Lower lobe of right lung (tissue), 2 donors: ENCODE measurements at regions not wholly inside any gene's neighbourhood (a gene's known extent, or its start where the extent isn't known, plus 50 kb on each side); places are given as distances from the start of the nearest gene placed in this dataset.

Experiments
- ATAC-seq, 2 donors: fragments of 200-7000 bp; cut with Tn5 transposase; one replicate each; pipeline ENCODE4 v1.9.1; 2020 to 2022; ENCODE audit warnings: mild to moderate bottlenecking in 2 of 2, moderate library complexity in 2 of 2
- DNase-seq: peaks from one replicate; pipeline ENCODE4 v3.0.0-alpha.2; 2020
- H3K27ac ChIP-seq: fragments of 200-600 bp; one replicate; pipeline ENCODE4 v1.8.0; 2022
- H3K27me3 ChIP-seq: fragments of 200-600 bp; one replicate; pipeline ENCODE4 v1.8.0; 2022; ENCODE audit warnings: low read depth
- H3K36me3 ChIP-seq: fragments of 200-600 bp; one replicate; pipeline ENCODE4 v1.8.0; 2022; ENCODE audit warnings: mild to moderate bottlenecking
- H3K4me1 ChIP-seq: fragments of 200-600 bp; one replicate; pipeline ENCODE4 v1.8.0; 2022
- H3K4me3 ChIP-seq: fragments of 200-600 bp; one replicate; pipeline ENCODE4 v1.8.0; 2022; ENCODE audit warnings: mild to moderate bottlenecking
- H3K9me3 ChIP-seq: fragments of 200-600 bp; one replicate; pipeline ENCODE4 v1.8.0; 2022
- intact Hi-C: fragments of 100-400 bp; cut with DNase I; formaldehyde crosslinking; loops from one replicate; pipeline ENCODE4 v1.11.0; 2022
- TF ChIP-seq, protein P1 (sequence below): fragments of 200-600 bp; IDR thresholded peaks from one replicate; pipeline ENCODE4 v1.8.0; 2022; ENCODE audit warnings: antibody characterized with exemption, mild to moderate bottlenecking
- donor health status: DM: no; HTN: yes; CAD: no; lungs with severe emphysema.

DNA sequence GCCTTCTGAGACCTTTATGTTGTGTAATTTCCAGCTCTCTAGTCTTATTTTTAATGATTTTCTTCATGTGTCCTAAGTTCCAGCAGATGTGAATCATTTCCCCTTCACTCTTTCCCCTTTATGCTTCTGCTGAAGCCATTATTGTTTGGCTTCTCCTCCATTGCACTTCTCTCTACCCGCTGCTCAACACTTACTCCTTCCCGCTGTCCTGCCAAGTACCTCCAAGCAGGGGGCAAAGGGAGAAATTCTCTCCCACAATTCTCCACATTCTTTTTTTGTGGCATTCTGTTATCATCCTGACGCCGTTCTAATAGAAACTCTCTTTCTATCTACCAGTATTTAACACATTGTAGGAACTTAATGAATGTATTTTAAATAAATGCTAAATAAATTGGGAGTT, 388.9 kb upstream of the TPK1 start:
- TF ChIP-seq, protein P1, sequence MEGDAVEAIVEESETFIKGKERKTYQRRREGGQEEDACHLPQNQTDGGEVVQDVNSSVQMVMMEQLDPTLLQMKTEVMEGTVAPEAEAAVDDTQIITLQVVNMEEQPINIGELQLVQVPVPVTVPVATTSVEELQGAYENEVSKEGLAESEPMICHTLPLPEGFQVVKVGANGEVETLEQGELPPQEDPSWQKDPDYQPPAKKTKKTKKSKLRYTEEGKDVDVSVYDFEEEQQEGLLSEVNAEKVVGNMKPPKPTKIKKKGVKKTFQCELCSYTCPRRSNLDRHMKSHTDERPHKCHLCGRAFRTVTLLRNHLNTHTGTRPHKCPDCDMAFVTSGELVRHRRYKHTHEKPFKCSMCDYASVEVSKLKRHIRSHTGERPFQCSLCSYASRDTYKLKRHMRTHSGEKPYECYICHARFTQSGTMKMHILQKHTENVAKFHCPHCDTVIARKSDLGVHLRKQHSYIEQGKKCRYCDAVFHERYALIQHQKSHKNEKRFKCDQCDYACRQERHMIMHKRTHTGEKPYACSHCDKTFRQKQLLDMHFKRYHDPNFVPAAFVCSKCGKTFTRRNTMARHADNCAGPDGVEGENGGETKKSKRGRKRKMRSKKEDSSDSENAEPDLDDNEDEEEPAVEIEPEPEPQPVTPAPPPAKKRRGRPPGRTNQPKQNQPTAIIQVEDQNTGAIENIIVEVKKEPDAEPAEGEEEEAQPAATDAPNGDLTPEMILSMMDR, result no peak
- ATAC-seq (no peak), DNase-seq (no peak)
- Histone ChIP-seq H3K27me3 (no peaks in the 10 kb centered on the region), H3K4me1 (no peaks in the 10 kb centered on the region), H3K36me3 (no peaks in the 10 kb centered on the region), H3K9me3 (no peaks in the 10 kb centered on the region), H3K27ac (no peak overlapping the region), H3K4me3 (no peak overlapping the region)
- intact Hi-C loops, result no loop called here

DNA sequence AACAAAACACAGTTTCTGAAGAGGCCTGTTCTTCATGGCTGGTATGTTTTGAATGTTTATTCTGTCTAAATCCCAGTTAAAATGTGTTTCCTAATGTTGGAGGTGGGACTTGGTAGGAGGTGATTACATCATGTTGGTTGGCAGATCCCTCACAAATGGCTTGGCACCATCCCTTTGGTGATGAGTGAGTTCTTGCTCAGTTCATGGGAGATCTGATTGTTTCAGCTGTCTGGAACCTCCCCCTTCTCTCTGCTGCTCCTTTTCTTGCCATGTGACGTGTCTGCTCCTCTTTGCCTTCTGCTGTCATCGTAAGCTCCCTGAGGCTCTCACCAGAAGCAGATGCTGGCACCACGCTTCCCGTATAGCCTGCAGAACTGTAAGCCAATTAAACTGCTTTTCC, 383.6 kb upstream of the TPK1 start:
- TF ChIP-seq, protein P1, result no peak
- no peaks in the 10 kb centered on the region for H3K9me3 ChIP-seq
- no peaks in the 10 kb centered on the region for H3K36me3 ChIP-seq
- DNase-seq (no peak), ATAC-seq (no peak)
- H3K27me3 ChIP-seq, result no peaks in the 10 kb centered on the region
- no peak overlapping the region for H3K4me3 ChIP-seq
- no peak overlapping the region for H3K27ac ChIP-seq
- H3K4me1 ChIP-seq, result no peaks in the 10 kb centered on the region
- intact Hi-C loops, result no loop called here

DNA sequence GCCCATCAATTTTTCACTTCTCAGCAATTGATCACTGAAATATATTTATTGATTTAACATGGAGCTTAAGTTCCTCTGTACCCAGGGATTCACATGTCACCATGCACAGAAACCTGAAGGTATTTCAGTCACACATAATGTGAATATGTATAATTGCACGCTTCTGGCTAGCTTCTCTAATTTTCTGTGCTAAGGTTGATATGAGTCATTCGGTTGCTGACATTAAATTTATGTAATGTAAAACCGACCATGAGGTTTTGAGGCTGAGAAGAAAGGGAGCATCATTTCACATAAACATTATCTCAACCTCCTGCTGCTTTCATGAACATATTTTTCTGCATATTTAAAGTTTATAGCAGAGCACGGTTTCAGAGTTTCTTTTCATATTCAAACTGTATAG, 381.0 kb upstream of the TPK1 start:
- ATAC-seq (no peak), DNase-seq (no peak)
- Histone ChIP-seq H3K4me3 (no peak overlapping the region), H3K9me3 (no peaks in the 10 kb centered on the region), H3K27ac (no peak overlapping the region), H3K27me3 (no peaks in the 10 kb centered on the region), H3K36me3 (no peaks in the 10 kb centered on the region), H3K4me1 (no peaks in the 10 kb centered on the region)
- TF ChIP-seq, protein P1, result no peak
- intact Hi-C loops, result no loop called here

DNA sequence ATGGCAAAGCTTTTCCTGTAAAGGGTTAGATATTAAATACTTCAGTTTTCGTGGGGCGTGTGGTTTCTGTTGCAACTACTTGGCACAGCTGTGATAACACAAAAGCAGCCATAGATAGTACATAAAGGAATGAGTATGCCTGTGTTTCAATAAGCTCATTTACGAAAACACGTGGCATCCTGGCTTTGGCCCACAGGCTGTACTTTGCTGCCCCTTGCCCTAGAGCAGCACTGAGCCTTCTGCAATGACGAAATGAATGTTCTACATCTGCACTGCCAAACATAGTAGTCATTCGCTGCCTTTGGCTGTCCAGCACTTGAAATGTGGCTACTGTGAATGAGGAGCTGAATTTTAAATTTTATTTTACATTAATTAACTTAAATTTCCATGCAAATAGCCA, 376.2 kb upstream of the TPK1 start:
- ATAC-seq (no peak), DNase-seq (no peak)
- Histone ChIP-seq H3K9me3 (no peaks in the 10 kb centered on the region), H3K4me1 (no peaks in the 10 kb centered on the region), H3K27ac (no peak overlapping the region), H3K27me3 (no peaks in the 10 kb centered on the region), H3K4me3 (no peak overlapping the region), H3K36me3 (no peaks in the 10 kb centered on the region)
- TF ChIP-seq, protein P1, result no peak
- intact Hi-C loops, result no loop called here

DNA sequence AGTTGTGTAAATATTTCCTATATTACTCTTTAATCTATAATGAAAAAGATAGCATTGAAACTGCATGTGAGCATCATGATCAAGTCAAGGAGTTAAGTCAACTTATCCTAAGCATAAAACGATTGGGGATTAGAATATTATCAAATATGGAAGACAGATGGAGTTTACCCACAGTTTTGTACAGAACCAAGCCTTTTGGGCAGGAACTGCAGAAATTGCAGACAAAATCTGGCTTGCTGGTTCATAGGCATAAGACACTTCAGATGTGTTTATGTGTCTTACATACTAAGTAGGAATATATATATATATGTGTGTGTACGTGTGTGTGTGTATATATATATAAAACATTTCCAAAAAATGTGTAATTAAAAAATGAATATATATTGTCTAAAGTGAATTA, 375.4 kb upstream of the TPK1 start:
- Histone ChIP-seq H3K4me3 (no peak overlapping the region), H3K36me3 (no peaks in the 10 kb centered on the region)

More for the DNA sequence above, 375.4 kb upstream of the TPK1 start:
- Histone ChIP-seq H3K27ac (no peak overlapping the region), H3K9me3 (no peaks in the 10 kb centered on the region), H3K4me1 (no peaks in the 10 kb centered on the region), H3K27me3 (no peaks in the 10 kb centered on the region)
- intact Hi-C loops, result no loop called here
- ATAC-seq (no peak), DNase-seq (no peak)
- TF ChIP-seq, protein P1, result no peak
